ENCODE measurements at regions not wholly inside any gene's neighbourhood (a gene's known extent, or its start where the extent isn't known, plus 50 kb on each side); places are given as distances from the start of the nearest gene placed in this dataset.

DNA sequence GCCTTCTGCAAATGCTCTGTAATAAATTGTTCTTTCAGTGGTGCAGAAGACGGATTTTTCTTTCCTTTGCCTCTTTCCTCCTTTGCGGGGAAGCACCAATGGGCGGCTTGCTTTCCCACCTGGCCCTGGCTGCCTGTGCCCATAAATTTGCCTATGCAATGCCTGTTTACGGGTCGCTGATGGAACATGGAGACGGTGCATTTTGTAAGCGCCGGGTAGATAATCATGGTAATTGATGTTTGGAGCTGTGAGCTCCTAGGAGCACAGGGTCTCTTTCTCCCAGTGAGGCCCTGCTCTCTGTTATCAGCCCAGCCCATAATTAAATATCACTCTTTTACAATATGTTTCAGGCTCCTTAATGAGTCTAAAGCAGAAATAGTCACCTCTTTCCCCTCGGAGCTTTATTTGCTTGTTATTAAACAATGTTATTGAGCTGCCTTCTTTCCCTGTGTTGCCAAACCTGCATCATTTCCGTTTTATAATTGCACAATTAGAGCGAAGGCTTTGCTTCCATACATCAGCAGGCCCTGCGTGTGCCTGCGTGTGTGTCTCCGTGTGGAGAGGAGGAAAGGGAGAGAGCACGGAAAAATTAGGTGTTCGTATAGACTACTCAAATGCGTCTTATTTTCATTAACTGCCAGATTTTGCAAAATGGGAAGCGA, 437.4 kb upstream of the POU3F3 start:
- DNase-seq, result no peak

DNA sequence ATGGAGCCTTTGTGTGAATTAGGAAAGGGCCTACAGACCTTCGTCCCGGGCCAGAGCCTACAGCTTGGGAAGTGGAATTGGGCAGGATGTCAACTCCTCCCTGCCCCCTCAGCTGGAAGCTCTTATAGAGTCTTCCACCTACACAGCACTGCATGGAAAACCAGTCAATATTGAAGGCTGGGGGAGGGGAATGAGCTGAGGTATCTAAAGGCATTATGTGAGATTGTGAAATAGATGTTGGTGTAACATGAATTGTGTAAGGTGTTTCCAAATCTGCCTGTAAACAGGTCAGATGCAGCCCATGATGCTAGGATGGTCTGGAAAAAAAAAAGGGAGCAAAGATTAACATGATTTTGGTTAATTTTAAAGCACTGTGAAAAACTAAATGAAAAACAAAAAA, 433.5 kb upstream of the POU3F3 start:
- DNase-seq, result no peak

DNA sequence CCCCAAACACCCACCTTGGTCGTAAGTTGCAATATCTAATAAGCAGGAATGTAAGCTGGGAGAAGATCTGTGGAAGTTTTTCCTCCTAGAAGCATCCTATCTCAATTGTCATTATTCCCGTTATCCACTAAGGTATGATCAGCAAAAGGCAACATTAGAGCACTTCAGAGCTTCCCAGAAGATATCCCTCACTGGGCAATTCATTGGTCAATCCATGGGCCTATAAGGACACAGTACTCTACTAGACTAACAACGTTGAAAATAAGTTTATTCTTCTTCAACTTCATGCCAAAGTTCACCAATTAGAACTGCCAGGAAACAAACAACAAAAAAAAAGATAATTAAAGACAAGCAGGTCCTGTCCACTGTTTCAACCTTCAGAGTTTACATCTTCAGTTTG, 433.0 kb upstream of the POU3F3 start:
- no peak for DNase-seq

DNA sequence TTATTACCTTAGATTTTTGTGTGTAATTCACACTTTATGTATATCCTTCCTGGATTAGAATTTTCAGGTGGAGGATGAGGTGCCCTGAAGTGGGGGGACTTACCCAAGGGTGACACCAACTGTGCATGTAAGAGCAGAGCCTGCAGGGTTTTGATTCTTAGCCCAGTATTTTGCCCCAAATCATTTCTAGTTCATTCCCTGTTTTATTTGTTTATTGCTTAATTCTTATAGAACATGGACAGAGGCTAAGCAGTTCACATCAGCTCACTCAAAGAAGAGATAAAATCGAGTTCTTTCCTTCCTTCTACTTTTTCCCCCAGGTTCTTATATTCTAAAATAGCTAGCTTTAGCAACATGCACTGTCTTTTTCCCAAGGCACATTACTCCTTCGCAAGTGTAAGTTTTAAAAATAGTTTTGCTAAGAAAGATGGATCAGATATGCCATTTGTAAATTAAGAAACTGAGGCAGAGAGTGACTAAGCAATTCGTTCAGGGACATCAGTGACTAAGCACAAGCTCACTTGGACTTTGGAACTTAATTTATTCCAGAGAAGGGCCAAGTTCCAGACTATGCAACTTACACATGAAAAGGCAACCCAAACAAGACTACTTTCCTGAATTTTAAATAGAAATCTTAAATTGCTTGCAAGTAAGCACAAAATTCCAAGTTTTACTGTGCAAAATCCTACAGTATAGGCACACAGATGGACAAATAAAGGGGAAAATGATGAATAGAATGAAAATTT, 427.9 kb upstream of the POU3F3 start:
- no peak for DNase-seq

DNA sequence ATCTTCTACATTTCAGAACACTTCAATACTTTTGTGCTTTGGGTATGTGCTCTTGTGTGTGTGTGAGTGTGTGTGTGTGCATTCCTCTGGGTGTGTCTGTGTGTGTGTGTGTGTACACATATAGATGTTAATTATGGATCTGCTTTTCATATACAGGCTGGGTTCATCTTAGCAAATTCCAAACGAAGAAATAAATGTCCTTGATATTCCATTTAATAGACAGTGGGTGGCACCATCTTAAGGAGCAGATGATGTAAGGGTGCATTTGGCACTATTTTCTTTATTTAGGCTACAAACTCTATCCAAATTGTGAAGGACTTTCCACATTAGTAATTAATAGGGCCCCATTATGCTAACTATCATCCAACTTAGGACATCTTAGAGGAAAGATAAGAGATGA, 425.8 kb upstream of the POU3F3 start:
- no peak for DNase-seq

DNA sequence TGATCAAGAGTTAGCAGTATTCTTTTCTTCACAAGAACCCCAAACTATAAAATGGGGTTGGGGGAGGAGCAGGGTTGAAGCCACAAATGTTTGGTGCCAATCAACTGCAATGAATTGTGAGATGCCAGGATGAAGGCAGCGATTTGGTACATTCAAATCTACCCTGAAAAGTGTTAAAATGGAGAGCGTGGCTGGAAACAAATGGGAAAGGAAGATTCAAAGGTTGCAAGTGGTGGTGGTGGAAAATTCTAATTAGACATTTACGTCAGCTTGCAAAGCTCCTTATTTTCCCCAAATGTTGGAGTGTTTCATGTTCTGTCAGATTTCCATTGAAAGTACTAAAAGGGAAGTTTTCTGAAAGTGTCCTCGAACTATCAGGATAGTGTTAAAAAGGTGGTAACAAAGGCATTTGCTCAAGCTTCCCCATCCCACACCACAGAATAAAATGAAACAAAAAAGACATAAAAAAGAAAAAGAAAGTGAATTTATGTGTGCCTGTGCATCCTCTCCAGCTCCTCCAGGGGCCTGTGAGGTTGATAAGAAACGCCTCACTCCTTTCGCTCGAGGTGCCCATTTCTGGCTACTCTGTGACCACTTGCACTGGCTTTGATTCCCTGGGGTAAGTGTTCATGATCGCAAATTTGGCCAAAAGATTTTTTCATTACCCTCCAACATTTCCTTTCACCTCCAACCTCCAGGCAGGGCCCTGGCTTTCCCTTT, 424.1 kb upstream of the POU3F3 start:
- no peak for DNase-seq

DNA sequence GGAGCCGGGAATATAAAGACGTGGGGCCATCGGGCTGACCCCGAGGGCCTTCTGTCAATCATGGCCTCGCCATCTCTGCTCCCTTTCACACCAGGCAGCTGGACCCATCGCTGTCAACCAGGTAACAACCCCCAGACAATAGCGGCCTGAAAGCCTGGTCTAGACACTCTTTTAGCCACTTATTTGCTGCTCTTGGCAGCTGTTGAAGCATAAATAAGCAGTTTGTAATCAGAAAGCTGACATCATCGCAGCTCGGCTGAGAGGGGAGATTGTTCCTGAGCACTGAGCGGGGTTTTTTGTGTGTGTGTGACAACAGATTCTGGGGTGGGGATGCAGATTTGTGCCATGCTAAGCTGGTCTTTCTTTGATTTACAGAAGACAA, 423.6 kb upstream of the POU3F3 start:
- no peak for DNase-seq

DNA sequence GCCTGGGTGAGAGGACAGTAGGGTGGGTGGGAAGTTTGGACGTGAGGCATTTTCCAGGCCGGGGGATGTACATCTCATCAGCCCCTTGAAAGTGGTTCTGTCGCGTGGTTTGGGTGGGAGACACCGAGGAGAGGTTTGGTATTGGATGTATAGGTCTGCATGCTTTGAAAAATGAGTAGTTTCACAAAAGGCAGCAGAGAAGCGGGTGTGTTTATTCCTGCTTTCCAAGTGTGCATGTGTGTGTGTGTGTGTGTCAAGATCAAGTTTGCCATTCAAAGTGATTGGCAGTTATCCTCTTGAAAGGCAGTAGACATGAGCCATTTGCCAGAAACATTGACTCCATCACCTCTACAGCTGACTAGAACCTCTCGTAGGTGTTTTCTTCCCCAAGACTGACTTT, 423.1 kb upstream of the POU3F3 start:
- no peak for DNase-seq

DNA sequence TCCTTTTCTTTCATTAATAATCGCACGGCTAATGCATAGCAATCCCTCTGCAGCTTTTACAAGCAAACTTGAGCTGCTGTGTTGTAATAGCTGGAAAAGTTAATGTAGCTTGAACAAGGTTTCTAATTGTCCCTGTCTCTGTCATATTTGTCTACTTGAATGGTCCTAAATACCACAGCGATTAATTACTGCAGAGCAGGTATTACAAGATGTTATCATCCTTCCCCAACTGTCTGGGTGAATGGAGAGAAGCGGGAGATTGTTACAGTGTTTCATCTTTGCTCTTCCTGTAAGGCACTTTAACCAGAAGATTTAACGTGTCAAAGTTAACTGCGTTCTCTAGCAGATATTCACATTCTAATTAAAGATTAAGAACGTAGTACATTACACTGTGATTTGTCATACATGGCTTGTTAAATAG, 422.2 kb upstream of the POU3F3 start:
- DNase-seq, result no peak

DNA sequence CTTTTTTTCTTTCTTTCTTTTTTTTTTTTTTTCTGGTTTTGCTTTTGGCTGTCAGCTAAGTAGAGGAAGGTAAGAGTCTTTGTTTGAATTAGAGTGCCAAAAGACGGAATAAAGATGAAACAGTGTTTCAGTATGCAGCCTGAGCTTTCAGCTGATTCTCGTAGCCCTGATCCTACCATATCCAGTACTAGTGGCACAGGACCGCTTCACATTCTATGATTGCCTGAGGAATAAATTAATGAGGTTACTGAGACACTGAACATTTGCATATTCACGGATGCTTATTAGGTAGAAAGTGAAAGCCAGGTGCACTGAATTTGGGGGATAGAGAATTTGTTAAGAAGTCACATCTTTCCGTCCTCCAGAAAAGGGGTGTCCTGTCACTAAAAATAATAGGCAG, 421.5 kb upstream of the POU3F3 start:
- DNase-seq, result no peak

DNA sequence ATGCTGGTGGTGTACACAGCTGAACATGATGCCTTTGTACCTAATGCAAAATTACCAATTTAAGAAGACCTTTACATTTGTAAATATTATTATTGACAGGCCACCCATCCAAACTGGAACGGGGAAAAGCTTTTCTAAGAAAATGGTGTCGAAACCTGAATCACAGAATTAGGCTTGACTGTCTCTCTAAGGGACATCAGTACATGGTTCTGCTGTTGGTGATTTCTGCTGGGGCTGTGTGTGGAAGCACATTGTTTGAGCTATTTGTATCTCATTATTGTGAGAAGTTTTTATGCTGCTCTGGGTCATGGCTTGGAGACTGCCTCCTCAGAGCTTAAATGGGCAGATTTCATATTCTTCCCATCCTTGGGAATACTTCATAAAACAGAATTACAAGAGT, 420.9 kb upstream of the POU3F3 start:
- no peak for DNase-seq

DNA sequence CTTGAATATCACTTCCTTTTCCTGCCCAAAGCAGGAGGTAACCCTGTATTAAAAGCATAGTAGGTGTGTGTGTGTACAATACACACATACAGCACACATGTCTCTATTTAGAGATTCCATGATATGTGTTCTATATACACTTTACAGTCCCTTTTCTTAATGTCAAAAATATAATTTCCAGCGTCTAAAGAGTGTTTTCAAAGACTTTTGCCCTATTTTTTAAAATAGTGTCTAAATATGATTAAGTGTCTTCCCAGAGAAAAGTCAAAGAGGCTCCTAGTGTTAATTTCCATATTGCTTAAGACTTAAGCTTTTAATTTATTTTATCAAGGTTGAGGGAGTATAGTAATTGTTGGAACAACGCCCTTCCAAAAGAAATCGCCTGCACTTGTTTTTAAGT, 420.3 kb upstream of the POU3F3 start:
- DNase-seq, result no peak

DNA sequence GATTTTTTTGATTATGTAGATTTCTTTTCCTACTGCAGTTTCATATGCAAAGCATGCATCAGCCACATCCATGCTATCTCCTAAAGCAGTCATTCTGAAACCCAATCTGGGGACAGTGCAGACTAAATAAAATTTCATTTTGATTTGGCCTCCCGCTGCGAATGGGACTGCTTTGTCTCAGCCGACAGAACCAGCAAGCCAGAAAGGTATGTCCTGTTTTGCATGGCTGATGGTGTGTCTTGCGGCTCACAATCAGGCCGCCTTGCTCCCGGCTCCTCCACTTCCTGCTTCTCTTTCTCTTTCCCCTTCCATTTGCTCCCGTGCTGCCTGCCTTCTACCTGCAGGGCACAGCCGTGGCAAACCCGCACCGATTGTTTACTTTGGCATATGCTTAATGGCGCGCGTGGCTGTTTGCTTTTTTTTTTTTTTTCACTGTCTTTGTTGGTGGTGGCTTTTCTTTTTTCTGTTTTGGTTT, 419.6 kb upstream of the POU3F3 start:
- no peak for DNase-seq

DNA sequence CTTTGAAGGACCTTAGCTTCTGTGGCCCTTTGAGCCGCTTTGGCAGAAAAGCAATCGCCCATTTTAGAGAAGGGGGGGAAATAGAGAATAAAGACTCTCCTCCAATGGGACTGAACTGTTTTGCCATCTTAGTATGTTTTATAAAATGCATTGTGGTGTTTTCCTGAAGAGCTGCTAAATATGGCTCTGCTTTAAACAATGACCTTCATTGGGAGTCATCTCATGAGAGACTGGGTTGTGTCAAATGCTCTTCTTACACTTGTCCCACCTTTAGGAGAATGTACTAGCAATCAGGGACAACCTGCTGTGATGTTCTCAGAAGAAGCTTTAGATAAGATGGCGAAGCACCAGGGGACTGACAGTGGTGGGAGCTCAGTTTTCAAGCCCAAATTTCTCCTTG, 418.9 kb upstream of the POU3F3 start:
- DNase-seq, result no peak

DNA sequence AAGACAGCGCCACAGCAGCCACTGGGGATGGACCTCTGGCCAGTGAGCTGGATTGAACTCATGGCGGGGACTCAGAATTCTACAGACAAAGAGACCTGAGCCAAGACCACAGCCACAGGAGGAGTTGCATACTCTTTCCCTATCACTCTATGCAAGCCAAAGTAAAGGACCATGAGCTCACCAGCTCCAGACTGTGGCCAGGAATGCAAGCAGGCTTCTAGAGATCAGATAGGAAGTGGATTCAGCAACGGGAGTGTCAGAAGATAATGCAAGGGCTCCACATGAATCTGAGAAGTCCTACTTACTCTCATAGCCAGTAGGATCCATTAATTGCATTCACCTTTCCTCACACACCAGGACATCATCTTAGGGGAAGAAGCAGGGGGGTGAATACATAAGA, 415.4 kb upstream of the POU3F3 start:
- DNase-seq, result no peak

DNA sequence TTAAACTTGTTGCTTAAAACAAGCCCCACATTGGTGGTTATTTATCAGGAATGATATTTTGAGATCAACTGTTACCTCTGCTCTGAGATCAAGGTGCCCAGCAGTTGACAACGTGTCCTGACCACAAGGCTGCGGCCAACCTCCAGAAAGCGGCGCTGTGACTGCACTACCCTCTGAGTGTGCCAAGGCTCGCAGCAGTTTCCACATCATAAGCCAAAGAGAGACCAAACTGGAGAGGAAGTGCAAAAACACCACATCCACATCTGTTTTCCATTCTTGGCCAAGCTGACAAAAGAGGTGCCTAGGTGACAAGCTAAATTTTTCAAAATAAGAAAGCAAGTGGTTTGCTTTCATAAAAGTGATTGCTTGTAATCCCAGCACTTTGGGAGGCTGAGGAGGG, 410.8 kb upstream of the POU3F3 start:
- DNase-seq, result no peak

DNA sequence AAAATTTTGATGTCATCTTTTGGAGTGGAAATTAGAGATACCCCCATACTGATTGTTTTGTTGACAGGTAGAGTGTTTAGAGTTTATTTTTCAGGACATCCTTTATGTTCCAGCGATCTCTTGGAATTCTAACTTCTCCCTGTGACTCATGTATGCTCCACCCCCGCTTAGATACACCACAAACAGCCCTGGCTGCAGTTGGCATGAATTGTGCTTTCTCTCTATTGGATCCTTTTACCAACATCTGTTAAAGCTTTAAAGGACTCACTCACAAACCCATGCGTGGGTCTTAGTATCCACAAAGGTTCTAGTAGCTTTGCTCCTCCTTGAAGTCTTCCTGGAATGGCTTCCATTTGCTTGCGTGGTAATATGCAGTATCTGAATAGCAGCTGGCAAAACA, 409.5 kb upstream of the POU3F3 start:
- no peak for DNase-seq

DNA sequence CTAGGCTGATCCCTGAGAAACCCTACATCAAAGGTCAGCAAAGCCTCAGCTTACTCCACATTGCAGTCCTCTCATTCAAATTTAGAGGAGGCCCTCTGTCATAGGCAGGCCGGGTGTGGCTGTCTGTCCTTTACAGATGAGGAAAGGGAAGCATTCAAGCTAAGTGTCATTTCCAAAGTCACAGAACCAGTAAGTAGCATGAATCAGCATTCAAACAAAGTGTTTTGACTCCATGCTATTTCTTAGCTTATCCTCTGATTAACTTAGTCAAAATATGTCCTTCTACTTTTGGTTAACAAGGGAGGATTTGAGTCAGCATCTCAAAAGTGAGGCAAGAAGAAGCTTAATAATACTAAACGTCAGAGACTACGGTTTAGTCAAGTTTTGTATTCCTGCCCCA, 409.0 kb upstream of the POU3F3 start:
- no peak for DNase-seq

DNA sequence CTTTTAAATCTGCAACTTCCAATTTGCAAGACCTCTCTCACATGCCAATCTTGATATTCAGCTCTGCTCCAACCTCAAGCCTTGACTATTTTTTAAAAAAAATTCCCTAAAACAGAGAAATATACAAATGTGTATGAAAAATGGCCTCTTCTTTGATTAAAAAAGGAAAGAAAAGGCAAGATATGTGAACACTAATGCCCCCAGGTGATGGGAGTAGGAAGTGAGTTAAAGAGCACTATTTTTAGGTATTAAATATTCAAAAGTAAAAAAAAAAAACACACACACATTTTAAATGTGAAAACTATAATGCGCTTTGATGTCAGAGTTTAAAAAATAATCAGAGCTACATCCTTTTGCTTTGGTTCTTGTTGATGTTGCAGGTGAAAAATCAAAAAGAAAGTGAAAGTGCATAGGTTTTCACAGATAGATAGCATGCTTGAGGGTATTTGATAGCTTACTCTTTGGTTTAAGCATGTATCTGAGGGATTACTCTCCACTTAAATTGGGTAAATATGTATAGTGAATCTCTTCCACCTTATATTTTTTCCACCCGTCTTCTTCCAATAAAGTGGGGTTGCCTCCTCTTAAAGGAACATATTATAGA, 406.0 kb upstream of the POU3F3 start:
- no peak for DNase-seq

DNA sequence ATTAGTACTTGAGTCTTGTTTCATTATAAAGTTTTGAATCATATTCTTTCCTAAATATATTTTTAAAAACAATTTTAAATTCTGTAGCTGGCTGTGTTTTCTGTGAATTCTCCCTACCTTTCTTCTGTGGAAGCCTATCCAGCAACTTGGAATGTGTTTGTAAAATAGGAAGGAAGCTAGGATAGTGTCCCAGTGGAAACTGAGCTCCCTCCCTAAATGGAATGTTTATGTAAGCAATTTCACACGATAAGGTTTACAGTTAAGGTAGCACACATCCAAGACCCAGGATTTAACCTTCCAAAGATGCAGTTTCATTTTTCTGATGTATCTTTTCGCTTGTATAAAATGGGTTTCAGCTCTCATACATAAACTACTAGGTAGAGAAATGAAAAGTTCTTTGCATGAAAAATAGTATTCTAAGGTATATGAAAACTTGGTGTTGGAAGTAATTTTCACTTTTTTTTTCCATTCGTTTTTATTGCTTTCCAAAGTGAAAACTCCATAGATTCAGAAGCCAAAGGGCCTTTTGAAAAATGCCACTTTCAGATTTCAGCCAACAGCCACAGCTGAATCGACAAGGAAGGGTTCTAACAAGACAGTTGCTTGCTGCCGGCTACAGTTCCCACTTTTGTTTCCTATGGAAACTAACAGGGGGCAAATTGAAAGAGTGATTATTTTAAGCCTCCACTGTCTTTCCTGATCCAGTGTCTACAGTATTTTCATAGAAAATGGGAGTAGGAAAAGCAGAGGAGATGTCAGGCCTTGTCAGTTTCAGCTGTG, 405.1 kb upstream of the POU3F3 start:
- no peak for DNase-seq

DNA sequence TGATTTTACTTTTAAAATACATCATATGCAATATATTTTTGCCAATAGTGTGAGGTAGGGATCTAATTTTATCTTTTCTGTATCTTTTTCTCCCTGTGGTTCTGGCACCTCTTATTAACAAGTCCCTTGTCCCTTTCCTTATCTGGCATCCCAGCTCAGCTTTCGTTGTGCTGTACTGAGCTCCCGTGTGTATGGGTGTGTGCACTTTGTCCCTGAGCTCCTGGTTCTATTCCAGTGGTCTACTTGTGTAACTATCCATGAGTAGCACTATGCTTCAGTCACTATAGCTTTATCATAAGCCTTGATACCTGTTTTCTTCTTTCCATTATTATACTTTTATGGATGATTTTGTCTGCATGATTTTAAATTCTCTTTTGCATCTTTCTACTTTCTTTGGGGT, 401.4 kb upstream of the POU3F3 start:
- DNase-seq, result no peak

DNA sequence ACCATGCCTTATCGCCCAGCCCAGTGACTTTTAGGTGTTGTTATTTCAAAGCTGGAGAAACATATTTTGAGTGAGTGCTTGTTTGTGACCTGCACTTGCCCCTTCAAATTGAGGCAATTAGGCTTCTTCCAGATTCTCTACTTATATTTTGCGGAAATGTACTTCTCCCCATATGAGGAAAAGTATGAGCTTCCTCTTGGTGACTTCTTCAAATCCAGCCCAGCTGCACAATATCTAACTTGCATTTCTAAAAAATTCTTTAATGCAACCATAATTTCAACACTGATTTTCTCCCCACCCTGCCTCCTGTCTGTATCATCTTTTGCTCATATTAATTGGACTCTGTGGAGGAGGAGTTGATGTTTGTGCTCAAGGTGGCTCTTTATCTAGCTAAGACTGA, 391.2 kb upstream of the POU3F3 start:
- no peak for DNase-seq

DNA sequence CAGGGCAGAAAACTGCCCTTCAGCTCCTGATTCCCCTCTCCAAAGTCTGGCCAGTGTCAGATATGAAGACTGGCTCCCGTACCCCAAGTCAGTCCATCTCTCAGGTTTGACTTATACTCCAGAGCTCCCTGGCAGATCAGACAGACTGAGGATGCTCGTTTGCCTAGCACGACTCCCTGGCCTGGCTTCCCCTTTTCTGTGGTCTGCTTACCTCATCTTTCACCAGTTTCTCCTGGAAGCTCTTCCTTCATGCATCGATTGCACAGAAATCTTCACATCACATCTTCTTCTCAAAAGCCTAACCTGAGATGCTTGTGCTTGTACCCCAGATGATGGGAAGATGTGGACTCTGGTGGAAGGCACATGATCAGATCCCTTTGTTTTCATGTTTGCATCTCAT, 387.9 kb upstream of the POU3F3 start:
- no peak for DNase-seq

All from T1000 (cell line).